ENCODE measurements at regions not wholly inside any gene's neighbourhood (a gene's known extent, or its start where the extent isn't known, plus 50 kb on each side); places are given as distances from the start of the nearest gene placed in this dataset.

GRCh38 chr2:129913695-129914495 lies 65.6 kb upstream of the RAB6C start:
- no peak overlapping the region for H3K4me3 ChIP-seq
- no peaks in the 10 kb centered on the region for H3K36me3 ChIP-seq
- peaks cover 8% of the 10 kb centered on the region for H3K27me3 ChIP-seq
- WGBS, 2 donors (ENCODE audit: low coverage in 1 of 2) = 20% methylated on average over 1 of the region's 11 CpGs; no CpG with 5 or more reads in 1 of the 2 donors
- TF ChIP-seq POLR2A (IDR thresholded peaks at IDR 0.05) (no peak), POLR2AphosphoS5 (IDR thresholded peaks at IDR 0.05) (no peak), CTCF (IDR thresholded peaks at IDR 0.05) (no peak), EP300 (IDR thresholded peaks at IDR 0.05) (no peak)
- no peak overlapping the region for H3K27ac ChIP-seq
- peaks cover 0 to 16% (median 0%) of the 10 kb centered on the region in 3 donors for H3K9me3 ChIP-seq
- no peak for ATAC-seq
- H3K4me1 ChIP-seq = no peaks in the 10 kb centered on the region

DNA sequence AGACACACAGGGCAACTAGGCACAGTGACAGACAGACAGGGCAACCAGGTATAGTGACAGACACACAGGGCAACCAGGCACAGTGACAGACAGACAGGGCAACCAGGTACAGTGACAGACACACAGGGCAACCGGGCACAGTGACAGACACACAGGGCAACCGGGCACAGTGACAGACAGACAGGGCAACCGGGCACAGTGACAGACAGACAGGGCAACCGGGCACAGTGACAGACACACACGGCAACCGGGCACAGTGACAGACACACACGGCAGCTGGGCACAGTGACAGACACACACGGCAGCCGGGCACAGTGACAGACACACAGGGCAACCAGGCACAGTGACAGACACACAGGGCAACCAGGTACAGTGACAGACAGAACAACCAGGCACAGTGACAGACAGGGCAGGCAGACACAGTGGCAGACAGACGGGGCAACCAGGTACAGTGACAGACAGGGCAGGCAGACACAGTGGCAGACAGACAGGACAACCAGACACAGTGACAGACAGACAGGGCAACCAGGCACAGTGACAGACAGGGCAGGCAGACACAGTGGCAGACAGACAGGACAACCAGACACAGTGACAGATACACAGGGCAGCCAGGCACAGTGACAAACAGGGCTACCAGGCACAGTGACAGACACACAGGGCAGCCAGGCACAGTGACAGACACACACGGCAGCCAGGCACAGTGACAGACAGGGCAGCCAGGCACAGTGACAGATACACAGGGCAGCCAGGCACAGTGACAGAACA lies 64.7 kb upstream of the RAB6C start:
- no peak for ATAC-seq
- Histone ChIP-seq H3K27ac (no peak overlapping the region), H3K4me1 (no peaks in the 10 kb centered on the region), H3K9me3 (peaks cover 0 to 24% (median 0%) of the 10 kb centered on the region in 3 donors), H3K4me3 (no peak overlapping the region), H3K36me3 (no peaks in the 10 kb centered on the region), H3K27me3 (peaks cover 10% of the 10 kb centered on the region)
- WGBS, 2 donors (ENCODE audit: low coverage in 1 of 2) = 62 to 83% methylated on average over 2 to 6 of the region's 11 CpGs
- TF ChIP-seq EP300 (IDR thresholded peaks at IDR 0.05) = no peak
- TF ChIP-seq POLR2AphosphoS5 (IDR thresholded peaks at IDR 0.05) = no peak
- no peak for TF ChIP-seq POLR2A (IDR thresholded peaks at IDR 0.05)
- no peak for TF ChIP-seq CTCF (IDR thresholded peaks at IDR 0.05)

DNA sequence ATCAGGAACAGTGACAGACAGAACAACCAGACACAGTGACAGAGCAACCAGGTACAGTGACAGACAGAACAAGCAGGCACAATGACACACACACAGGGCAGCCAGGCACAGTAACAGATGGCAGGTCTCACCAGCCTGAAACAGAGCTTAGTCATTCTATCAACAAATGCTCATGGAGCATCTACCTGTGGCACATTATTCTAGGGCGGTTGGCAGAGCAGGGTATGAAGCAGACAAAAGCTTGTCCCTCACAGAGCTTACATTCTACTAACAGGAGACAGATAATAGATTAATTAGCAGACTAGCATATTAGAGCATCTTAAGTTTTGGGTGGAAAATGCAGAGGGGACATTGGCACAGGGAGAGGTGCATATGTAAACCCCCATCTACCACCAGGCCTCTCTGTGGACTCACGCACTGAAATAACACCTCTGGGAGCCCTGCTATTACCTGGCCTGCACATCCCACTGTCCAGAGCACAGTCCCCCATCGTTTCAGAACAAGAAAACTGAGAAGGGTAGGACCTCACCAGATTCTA lies 64.1 kb upstream of the RAB6C start:
- TF ChIP-seq POLR2AphosphoS5 (IDR thresholded peaks at IDR 0.05) = no peak
- Histone ChIP-seq H3K4me3 (no peak overlapping the region), H3K27ac (no peak overlapping the region), H3K27me3 (peaks cover 16% of the 10 kb centered on the region), H3K4me1 (no peaks in the 10 kb centered on the region), H3K9me3 (peaks cover 0 to 30% (median 0%) of the 10 kb centered on the region in 3 donors), H3K36me3 (no peaks in the 10 kb centered on the region)
- no peak for ATAC-seq
- WGBS, 2 donors (ENCODE audit: low coverage in 1 of 2) = 60 to 68% methylated on average over 3 of the region's 3 CpGs

DNA sequence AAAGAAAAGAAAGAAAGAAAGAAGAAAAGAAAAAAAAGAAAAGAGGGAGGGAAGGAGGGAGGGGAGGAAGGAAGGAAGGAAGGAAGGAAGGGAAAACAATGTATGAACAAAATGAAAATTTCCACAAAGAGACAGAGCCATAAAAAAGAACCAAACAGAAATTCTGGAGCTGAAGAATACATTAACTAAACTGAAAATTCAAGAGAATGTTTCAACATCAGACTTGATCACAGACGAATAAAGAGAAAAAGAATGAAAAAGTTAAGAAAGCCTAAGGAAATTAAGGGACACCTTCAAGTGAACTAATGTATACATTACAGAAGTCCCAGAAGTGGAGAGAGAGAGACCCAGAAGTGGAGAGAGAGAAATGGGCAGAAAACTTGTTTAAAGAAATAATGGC lies 60.9 kb upstream of the RAB6C start:
- H3K4me1 ChIP-seq = peaks cover 0 to 10% (median 0%) of the 10 kb centered on the region in 3 donors
- no peak overlapping the region for H3K27ac ChIP-seq
- 100% methylated on average over 1 of the region's 1 CpG; no CpG with 5 or more reads in 1 of the 2 donors for WGBS, 2 donors (ENCODE audit: low coverage in 1 of 2)
- TF ChIP-seq POLR2A (IDR thresholded peaks at IDR 0.05) = no peak
- no peak for TF ChIP-seq EP300 (IDR thresholded peaks at IDR 0.05)
- TF ChIP-seq CTCF (IDR thresholded peaks at IDR 0.05) = no peak
- TF ChIP-seq POLR2AphosphoS5 (IDR thresholded peaks at IDR 0.05) = no peak
- H3K9me3 ChIP-seq = peaks cover 0 to 30% (median 0%) of the 10 kb centered on the region in 3 donors
- no peak for ATAC-seq
- H3K36me3 ChIP-seq = no peaks in the 10 kb centered on the region
- H3K4me3 ChIP-seq = no peak overlapping the region
- peaks cover 48% of the 10 kb centered on the region for H3K27me3 ChIP-seq

DNA sequence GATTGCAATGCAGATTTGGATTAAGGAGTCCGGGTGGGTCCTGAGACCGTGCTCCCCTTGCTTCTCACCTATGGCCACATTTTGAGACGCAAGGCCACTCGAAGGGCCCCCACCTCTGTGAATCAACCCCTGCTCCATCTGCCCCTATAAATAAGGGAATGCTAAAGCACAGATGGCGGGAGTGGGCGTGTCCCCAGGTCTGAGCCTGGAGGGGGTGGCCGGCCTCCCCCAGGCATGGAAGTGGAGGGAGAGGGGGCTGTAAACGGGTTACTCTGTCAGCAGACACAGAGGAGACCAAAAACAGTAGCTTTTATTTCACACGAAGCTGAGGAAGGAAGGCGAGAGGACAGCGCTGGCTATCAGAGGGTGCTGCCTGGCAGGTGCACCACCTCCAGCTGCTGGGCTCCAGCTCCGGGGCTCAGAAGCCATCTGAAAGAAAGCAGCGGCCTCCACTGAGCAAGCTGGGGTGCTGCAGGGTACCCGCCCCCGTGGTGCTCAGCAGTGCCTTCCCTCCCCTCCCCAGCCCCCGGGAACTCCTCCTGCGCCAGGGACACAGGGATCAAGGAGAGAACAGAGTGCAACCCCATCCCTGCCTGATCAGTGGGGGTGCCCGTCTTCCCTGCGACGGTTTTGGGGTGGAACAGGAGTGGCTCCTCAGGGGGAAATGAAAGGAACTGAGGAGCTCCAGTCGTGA lies 56.7 kb upstream of the RAB6C start:
- no peak overlapping the region for H3K27ac ChIP-seq
- H3K4me3 ChIP-seq = no peak overlapping the region
- 25 to 53% methylated on average over 5 to 10 of the region's 21 CpGs for WGBS, 2 donors (ENCODE audit: low coverage in 1 of 2)
- ATAC-seq = no peak
- peaks cover 0 to 14% (median 0%) of the 10 kb centered on the region in 3 donors for H3K4me1 ChIP-seq
- H3K9me3 ChIP-seq = peaks cover 0 to 26% (median 0%) of the 10 kb centered on the region in 3 donors
- H3K36me3 ChIP-seq = no peaks in the 10 kb centered on the region
- peaks cover 44% of the 10 kb centered on the region for H3K27me3 ChIP-seq
- TF ChIP-seq CTCF (IDR thresholded peaks at IDR 0.05) (no peak), POLR2AphosphoS5 (IDR thresholded peaks at IDR 0.05) (no peak), EP300 (IDR thresholded peaks at IDR 0.05) (no peak), POLR2A (IDR thresholded peaks at IDR 0.05) (no peak)

Measured in gastroesophageal sphincter (tissue), 4 donors.